CD4-positive, alpha-beta T cell treated with Interleukin-6 for 4 hours (primary cell): ENCODE measurements at regions not wholly inside any gene's neighbourhood (a gene's known extent, or its start where the extent isn't known, plus 50 kb on each side); places are given as distances from the start of the nearest gene placed in this dataset.
"Not testable (repeated sequence)": the region's sequence is repeated elsewhere in the genome, so short reads cannot be mapped to it uniquely, and the experiment has no call there.

ENCODE experiments used
- DNase-seq: peaks from one replicate; pipeline ENCODE4 v3.0.0-alpha.2; 2020; ENCODE audit warnings: mixed read lengths

GRCh38 chr16:18263046-18263445 is 73.5 kb downstream of the NPIPA8 start:
- not testable (repeated sequence) for DNase-seq

GRCh38 chr16:18261848-18262247 is 74.7 kb downstream of the NPIPA8 start:
- not testable (repeated sequence) for DNase-seq

- DNase-seq = not testable (repeated sequence)
Measured at GRCh38 chr16:18259496-18260176, 76.9 kb downstream of the NPIPA8 start.

GRCh38 chr16:18252943-18253342 is 83.6 kb downstream of the NPIPA8 start:
- not testable (repeated sequence) for DNase-seq

GRCh38 chr16:18230505-18230904 is 106.0 kb downstream of the NPIPA8 start:
- DNase-seq = not testable (repeated sequence)

- DNase-seq = not testable (repeated sequence)
Measured at GRCh38 chr16:18222054-18223009, 114.2 kb downstream of the NPIPA8 start.

GRCh38 chr16:18217741-18218140 is 118.8 kb downstream of the NPIPA8 start:
- DNase-seq = not testable (repeated sequence)

GRCh38 chr16:18216814-18217213 is 119.7 kb downstream of the NPIPA8 start:
- DNase-seq = not testable (repeated sequence)

- not testable (repeated sequence) for DNase-seq
Measured at GRCh38 chr16:18213810-18214209, 122.7 kb downstream of the NPIPA8 start.

- not testable (repeated sequence) for DNase-seq
Measured at GRCh38 chr16:18211505-18211904, 125.0 kb downstream of the NPIPA8 start.

- DNase-seq = not testable (repeated sequence)
Measured at GRCh38 chr16:18204786-18205185, 131.8 kb downstream of the NPIPA8 start.

- not testable (repeated sequence) for DNase-seq
Measured at GRCh38 chr16:18204309-18204708, 132.2 kb downstream of the NPIPA8 start.

- DNase-seq = not testable (repeated sequence)
Measured at GRCh38 chr16:18201511-18201910, 135.0 kb downstream of the NPIPA8 start.

- not testable (repeated sequence) for DNase-seq
Measured at GRCh38 chr16:18192389-18192788, 144.1 kb downstream of the NPIPA8 start.

- not testable (repeated sequence) for DNase-seq
Measured at GRCh38 chr16:18190179-18190578, 146.4 kb downstream of the NPIPA8 start.

- DNase-seq = not testable (repeated sequence)
Measured at GRCh38 chr16:18184755-18185154, 151.8 kb downstream of the NPIPA8 start.

- not testable (repeated sequence) for DNase-seq
Measured at GRCh38 chr16:18181028-18181427, 155.5 kb downstream of the NPIPA8 start.

GRCh38 chr16:18173945-18174497 is 162.5 kb downstream of the NPIPA8 start:
- DNase-seq = not testable (repeated sequence)

GRCh38 chr16:18162293-18162692 is 174.2 kb downstream of the NPIPA8 start:
- not testable (repeated sequence) for DNase-seq

GRCh38 chr16:18161224-18161623 is 175.3 kb downstream of the NPIPA8 start:
- DNase-seq = not testable (repeated sequence)

- DNase-seq = not testable (repeated sequence)
Measured at GRCh38 chr16:18159185-18159584, 177.4 kb downstream of the NPIPA8 start.

- DNase-seq = not testable (repeated sequence)
Measured at GRCh38 chr16:18157854-18158253, 178.7 kb downstream of the NPIPA8 start.

GRCh38 chr16:18152832-18153231 is 183.7 kb downstream of the NPIPA8 start:
- not testable (repeated sequence) for DNase-seq
